ENCODE measurements at regions not wholly inside any gene's neighbourhood (a gene's known extent, or its start where the extent isn't known, plus 50 kb on each side); places are given as distances from the start of the nearest gene placed in this dataset.

DNA sequence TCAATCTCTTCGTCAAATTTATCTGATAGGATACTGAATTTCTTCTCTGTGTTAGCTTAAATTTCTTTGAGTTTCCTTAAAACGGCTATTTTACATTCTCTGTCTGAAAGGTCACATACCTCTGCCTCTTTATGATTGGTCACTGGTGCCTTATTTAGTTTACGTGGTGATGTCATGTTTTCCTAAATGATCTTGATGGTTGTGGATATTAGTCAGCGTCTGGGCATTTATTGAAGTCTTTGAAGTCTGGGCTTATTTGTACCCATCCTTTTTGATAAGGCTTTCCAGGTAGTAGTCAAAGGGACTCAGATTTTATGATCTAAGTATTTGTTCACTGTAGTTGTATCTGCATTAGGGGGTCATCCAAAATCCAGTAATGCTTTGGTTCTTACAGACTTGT lies 1407.5 kb upstream of the LRRTM3 start:
- TF ChIP-seq, protein P1, sequence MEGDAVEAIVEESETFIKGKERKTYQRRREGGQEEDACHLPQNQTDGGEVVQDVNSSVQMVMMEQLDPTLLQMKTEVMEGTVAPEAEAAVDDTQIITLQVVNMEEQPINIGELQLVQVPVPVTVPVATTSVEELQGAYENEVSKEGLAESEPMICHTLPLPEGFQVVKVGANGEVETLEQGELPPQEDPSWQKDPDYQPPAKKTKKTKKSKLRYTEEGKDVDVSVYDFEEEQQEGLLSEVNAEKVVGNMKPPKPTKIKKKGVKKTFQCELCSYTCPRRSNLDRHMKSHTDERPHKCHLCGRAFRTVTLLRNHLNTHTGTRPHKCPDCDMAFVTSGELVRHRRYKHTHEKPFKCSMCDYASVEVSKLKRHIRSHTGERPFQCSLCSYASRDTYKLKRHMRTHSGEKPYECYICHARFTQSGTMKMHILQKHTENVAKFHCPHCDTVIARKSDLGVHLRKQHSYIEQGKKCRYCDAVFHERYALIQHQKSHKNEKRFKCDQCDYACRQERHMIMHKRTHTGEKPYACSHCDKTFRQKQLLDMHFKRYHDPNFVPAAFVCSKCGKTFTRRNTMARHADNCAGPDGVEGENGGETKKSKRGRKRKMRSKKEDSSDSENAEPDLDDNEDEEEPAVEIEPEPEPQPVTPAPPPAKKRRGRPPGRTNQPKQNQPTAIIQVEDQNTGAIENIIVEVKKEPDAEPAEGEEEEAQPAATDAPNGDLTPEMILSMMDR (conservative IDR thresholded peaks at IDR 0.05) = no peak
- no peak overlapping the region for H3K27ac ChIP-seq

DNA sequence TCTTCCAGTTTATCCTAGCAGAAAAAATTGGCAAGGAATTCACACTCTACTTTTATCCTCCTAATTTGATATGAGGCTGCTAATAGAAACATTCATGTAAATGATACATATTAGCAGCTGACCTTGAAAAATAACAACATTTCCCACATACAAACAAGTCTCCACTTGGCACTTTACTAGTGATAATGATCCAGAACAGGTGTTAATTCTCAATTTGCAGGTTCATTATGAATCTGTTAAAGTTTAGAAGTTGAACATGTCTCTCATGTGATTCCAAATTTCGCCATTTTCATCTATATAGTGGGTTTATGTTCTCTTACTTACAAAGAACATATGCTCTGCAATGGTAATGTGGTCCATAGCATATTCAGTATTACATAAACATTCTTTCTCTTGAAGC lies 1396.8 kb upstream of the LRRTM3 start:
- TF ChIP-seq, protein P1 (conservative IDR thresholded peaks at IDR 0.05) = no peak
- no peak overlapping the region for H3K27ac ChIP-seq

DNA sequence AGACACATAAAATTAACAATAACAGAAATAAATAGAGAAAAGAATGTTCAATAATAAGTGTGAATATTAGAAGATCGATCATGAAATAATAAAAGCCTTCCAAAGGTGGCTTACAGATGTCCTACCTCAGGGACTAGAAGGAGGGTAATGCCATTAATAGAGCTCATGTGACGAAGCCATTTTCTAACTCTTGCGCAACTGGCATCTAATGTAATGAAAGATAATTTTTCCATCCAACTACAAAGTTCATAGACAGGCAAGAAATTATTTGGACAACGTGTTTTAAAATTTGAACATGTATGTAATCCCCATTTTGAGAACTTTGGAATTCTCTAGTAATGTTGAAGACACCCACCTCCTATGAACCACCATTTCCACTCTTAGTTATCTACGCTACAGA lies 1394.3 kb upstream of the LRRTM3 start:
- no peak overlapping the region for H3K27ac ChIP-seq
- TF ChIP-seq, protein P1 (conservative IDR thresholded peaks at IDR 0.05) = no peak

DNA sequence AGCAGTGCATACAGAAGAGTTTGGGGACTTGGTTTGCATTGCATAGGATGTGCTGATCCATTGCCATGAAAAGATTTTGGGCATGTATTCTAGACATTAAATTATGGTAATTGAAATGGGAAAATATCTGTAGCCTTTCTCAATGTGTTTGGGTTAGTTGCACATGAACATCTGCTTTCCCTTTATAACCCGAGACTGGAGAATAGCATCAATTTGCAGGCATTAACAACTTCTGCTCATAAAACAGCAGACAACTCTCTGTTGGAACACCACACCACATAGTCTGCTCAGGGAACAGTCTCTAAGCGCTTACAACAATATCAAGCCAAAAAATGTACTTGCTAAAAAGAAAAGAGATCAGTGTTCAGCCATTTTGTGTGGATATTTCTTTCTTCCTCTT lies 1391.1 kb upstream of the LRRTM3 start:
- H3K27ac ChIP-seq = no peak overlapping the region
- TF ChIP-seq, protein P1 (conservative IDR thresholded peaks at IDR 0.05) = no peak

DNA sequence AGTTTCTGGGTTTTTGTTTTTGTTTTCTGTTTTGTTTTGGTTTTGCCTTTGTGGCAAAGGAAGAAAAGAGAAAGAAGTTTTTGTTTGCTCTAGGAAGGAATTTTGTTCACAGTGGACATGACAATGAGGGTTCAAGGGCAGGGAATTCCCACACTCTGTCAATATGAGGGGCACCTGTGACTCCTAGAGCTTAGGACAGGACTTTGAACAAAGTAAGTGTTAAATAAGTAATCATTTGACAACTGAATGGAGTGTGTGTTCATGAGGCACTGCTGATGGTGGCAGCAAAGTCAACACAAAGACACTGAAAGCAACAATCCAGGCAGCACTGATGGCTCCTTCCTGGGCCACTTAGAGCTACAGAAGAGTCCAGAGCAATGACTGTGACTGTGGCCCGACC lies 1381.1 kb upstream of the LRRTM3 start:
- TF ChIP-seq, protein P1 (conservative IDR thresholded peaks at IDR 0.05) = no peak
- H3K27ac ChIP-seq = no peak overlapping the region

DNA sequence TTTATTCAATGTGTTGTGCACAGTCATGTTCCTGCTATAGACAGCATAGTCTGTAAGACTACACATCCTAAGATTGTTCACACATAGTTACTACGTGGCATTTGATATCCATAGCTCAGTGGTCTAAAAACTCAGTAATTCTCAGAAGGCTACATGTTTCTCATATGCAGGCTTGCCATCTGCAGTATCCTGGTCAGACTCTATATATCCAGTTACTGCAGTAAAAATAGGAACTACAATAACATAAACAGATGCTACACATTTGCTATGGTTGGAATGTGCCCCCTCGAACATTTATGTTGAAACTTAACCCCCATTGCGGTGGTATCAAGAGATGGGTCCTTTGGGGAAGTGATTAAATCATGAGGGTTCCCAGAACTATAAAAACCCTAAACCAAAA lies 1377.8 kb upstream of the LRRTM3 start:
- H3K27ac ChIP-seq = no peak overlapping the region
- TF ChIP-seq, protein P1 (conservative IDR thresholded peaks at IDR 0.05) = no peak

DNA sequence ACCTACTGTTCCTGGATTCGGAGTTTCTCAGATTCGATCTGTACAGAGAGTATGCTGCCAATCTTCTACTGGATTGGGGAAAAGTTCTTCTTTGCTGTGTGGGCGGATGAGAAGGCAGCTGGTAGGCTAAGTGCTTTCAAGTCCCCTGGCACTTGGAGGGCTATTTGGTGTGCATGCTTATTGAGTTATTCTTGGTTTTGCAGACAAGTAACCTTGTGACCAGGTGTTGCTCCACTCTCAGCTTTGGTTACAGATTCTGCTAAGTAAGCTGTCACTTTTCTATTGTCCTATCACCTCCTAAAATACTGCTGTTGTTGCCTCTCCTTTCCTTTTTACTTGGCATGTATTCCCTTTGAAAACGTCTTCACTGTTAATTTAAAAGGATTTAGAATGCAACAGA lies 1375.1 kb upstream of the LRRTM3 start:
- H3K27ac ChIP-seq = no peak overlapping the region
- TF ChIP-seq, protein P1 (conservative IDR thresholded peaks at IDR 0.05) = no peak

DNA sequence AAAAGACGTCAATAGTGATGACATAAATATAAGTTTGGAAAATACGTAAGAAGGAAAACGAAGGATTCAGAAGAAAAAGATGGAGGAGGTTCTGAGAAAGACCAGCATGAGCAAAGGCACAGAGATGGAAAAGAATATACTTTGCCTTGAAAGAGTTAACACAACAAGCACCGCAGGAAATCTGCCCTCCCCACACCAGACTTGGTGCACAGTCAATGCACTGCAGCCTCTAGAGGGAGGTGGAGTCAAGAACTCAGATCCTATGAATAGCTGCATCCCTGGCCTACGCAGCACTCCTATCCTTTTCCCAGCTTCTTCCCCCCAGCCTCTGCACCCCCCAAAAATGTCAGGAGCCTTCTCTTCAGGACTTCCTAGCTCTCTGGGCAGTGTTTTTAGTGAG lies 1370.6 kb upstream of the LRRTM3 start:
- TF ChIP-seq, protein P1 (conservative IDR thresholded peaks at IDR 0.05) = no peak
- H3K27ac ChIP-seq = no peak overlapping the region
